ENCODE measurements at regions not wholly inside any gene's neighbourhood (a gene's known extent, or its start where the extent isn't known, plus 50 kb on each side); places are given as distances from the start of the nearest gene placed in this dataset.

- no peaks in the 10 kb centered on the region for H3K36me3 ChIP-seq (replicated peaks in 1 of 2; ENCODE audit: control insufficient read depth in 1 of 2, insufficient read depth in 2 of 2, low read length in 1 of 2)
- no peaks in the 10 kb centered on the region for H3K4me1 ChIP-seq (ENCODE audit: control insufficient read depth in 1 of 2, insufficient read depth in 2 of 2, low read depth in 1 of 2, low read length in 1 of 2)
- H4K20me1 ChIP-seq (ENCODE audit: insufficient read depth) = no peaks in the 10 kb centered on the region
- H3F3A ChIP-seq (replicated peaks; ENCODE audit: insufficient read depth) = no peaks in the 10 kb centered on the region
- no peaks in the 10 kb centered on the region for H3K27me3 ChIP-seq (ENCODE audit: insufficient read depth)
- no peak overlapping the region for H3K4me2 ChIP-seq
- H3K79me2 ChIP-seq (ENCODE audit: insufficient read depth) = no peaks in the 10 kb centered on the region
- H3K27ac ChIP-seq (ENCODE audit: low read depth in 2 of 2, low read length in 1 of 2) = no peak overlapping the region
- H3K9me2 ChIP-seq = 0 out of 2 replicates have a peak, but pooled peaks cover 2% of the 10 kb centered on the region
- CTCF ChIA-PET = no interaction called here
- H3K9ac ChIP-seq = no peak overlapping the region
- H2AFZ ChIP-seq (ENCODE audit: low read depth) = no peak overlapping the region
- POLR2A ChIA-PET = no interaction called here
- H3K4me3 ChIP-seq (ENCODE audit: low read depth in 2 of 2, low read length in 1 of 2) = no peak overlapping the region
- DNase-seq = no peak
- WGBS (ENCODE audit: low lambda C conversion rate) = 54% methylated on average over 8 of the region's 15 CpGs
- no peak for TF ChIP-seq TCF12 (IDR thresholded peaks at IDR 0.05)
- no peaks in the 10 kb centered on the region for H3K9me3 ChIP-seq
These were observed 614.7 kb upstream of the EPHA5 start for GRCh38 chr4:66284991-66285451.

GRCh38 chr4:66279084-66279483, 608.8 kb upstream of the EPHA5 start:
- no peak for TF ChIP-seq CTCF (IDR thresholded peaks at IDR 0.05)
- TF ChIP-seq REST (IDR thresholded peaks at IDR 0.05; ENCODE audit: low read depth, low read length) = no peak
- TF ChIP-seq GATA2 (CRISPR knock-in tag; IDR thresholded peaks at IDR 0.05) = no peak
- no peak for TF ChIP-seq EZH2phosphoT487 (IDR thresholded peaks at IDR 0.05; ENCODE audit: borderline replicate concordance, low read depth)
- TF ChIP-seq SIN3A (IDR thresholded peaks at IDR 0.05; ENCODE audit: borderline replicate concordance, low read depth, low read length) = no peak
- TF ChIP-seq FOXM1 (IDR thresholded peaks at IDR 0.05; ENCODE audit: low read depth) = no peak
- TF ChIP-seq RAD21 (IDR thresholded peaks at IDR 0.05; ENCODE audit: low read length) = no peak
- no peak for TF ChIP-seq POLR2AphosphoS5 (IDR thresholded peaks at IDR 0.05; ENCODE audit: low read depth, low read length)
- TF ChIP-seq SMC3 (IDR thresholded peaks at IDR 0.05; ENCODE audit: low read depth, low read length) = no peak
- no peak for TF ChIP-seq RXRA (IDR thresholded peaks at IDR 0.05; ENCODE audit: borderline replicate concordance, low read depth)
- H3K9me3 ChIP-seq = no peaks in the 10 kb centered on the region
- no peaks in the 10 kb centered on the region for H3K36me3 ChIP-seq (replicated peaks in 1 of 2; ENCODE audit: control insufficient read depth in 1 of 2, insufficient read depth in 2 of 2, low read length in 1 of 2)
- H3K9me2 ChIP-seq = no peaks in the 10 kb centered on the region
- no peaks in the 10 kb centered on the region for H3K4me1 ChIP-seq (ENCODE audit: control insufficient read depth in 1 of 2, insufficient read depth in 2 of 2, low read depth in 1 of 2, low read length in 1 of 2)
- POLR2A ChIA-PET = no interaction called here
- H3K4me2 ChIP-seq = no peak overlapping the region
- H3K9ac ChIP-seq = no peak overlapping the region
- 9% methylated on average over 1 of the region's 1 CpG for WGBS (ENCODE audit: low lambda C conversion rate)
- H3K27ac ChIP-seq (ENCODE audit: low read depth in 2 of 2, low read length in 1 of 2) = no peak overlapping the region
- H4K20me1 ChIP-seq (ENCODE audit: insufficient read depth) = no peaks in the 10 kb centered on the region
- H2AFZ ChIP-seq (ENCODE audit: low read depth) = no peak overlapping the region
- DNase-seq = no peak
- no peaks in the 10 kb centered on the region for H3K27me3 ChIP-seq (ENCODE audit: insufficient read depth)
- no peak overlapping the region for H3K4me3 ChIP-seq (ENCODE audit: low read depth in 2 of 2, low read length in 1 of 2)
- CTCF ChIA-PET = no interaction called here
- no peaks in the 10 kb centered on the region for H3K79me2 ChIP-seq (ENCODE audit: insufficient read depth)
- H3F3A ChIP-seq (replicated peaks; ENCODE audit: insufficient read depth) = no peaks in the 10 kb centered on the region

Data from SK-N-SH (cell line).